ENCODE measurements at regions not wholly inside any gene's neighbourhood (a gene's known extent, or its start where the extent isn't known, plus 50 kb on each side); places are given as distances from the start of the nearest gene placed in this dataset.

- no peak for ATAC-seq
Observed at GRCh38 chr4:157574606-157575005, 354.1 kb downstream of the GRIA2 start.

GRCh38 chr4:157572951-157573350 is 352.4 kb downstream of the GRIA2 start:
- DNase-seq (ENCODE audit: low spot score), result no peak
- no peak for ATAC-seq

More at GRCh38 chr4:157574606-157575005, 354.1 kb downstream of the GRIA2 start:
- no peak for DNase-seq (ENCODE audit: low spot score)

- ATAC-seq (no peak), DNase-seq (ENCODE audit: low spot score) (no peak)
Observed at GRCh38 chr4:157572284-157572683, 351.8 kb downstream of the GRIA2 start.

- ATAC-seq (no peak), DNase-seq (ENCODE audit: low spot score) (no peak)
Observed at GRCh38 chr4:157564771-157565170, 344.2 kb downstream of the GRIA2 start.

- no peak for ATAC-seq
- no peak for DNase-seq (ENCODE audit: low spot score)
Observed at GRCh38 chr4:157564218-157564617, 343.7 kb downstream of the GRIA2 start.

- DNase-seq (ENCODE audit: low spot score), result no peak
- ATAC-seq, result no peak
Observed at GRCh38 chr4:157558016-157558415, 337.5 kb downstream of the GRIA2 start.

- ATAC-seq, result no peak
- DNase-seq (ENCODE audit: low spot score), result no peak
Observed at GRCh38 chr4:157550028-157550427, 329.5 kb downstream of the GRIA2 start.

- no peak for ATAC-seq
Observed at GRCh38 chr4:157527954-157528353, 307.4 kb downstream of the GRIA2 start.

GRCh38 chr4:157521906-157522305 is 301.4 kb downstream of the GRIA2 start:
- ATAC-seq (no peak), DNase-seq (ENCODE audit: low spot score) (no peak)

More at GRCh38 chr4:157527954-157528353, 307.4 kb downstream of the GRIA2 start:
- DNase-seq (ENCODE audit: low spot score), result no peak

GRCh38 chr4:157514711-157515110 is 294.2 kb downstream of the GRIA2 start:
- no peak for ATAC-seq
- no peak for DNase-seq (ENCODE audit: low spot score)

GRCh38 chr4:157509341-157509740 is 288.8 kb downstream of the GRIA2 start:
- ATAC-seq, result no peak

GRCh38 chr4:157502656-157503055 is 282.1 kb downstream of the GRIA2 start:
- no peak for ATAC-seq
- DNase-seq (ENCODE audit: low spot score), result no peak

More at GRCh38 chr4:157509341-157509740, 288.8 kb downstream of the GRIA2 start:
- DNase-seq (ENCODE audit: low spot score), result no peak

GRCh38 chr4:157459785-157460184 is 239.3 kb downstream of the GRIA2 start:
- DNase-seq (ENCODE audit: low spot score) (no peak), ATAC-seq (no peak)

- no peak for DNase-seq (ENCODE audit: low spot score)
- no peak for ATAC-seq
Observed at GRCh38 chr4:157447195-157447594, 226.7 kb downstream of the GRIA2 start.

GRCh38 chr4:157444014-157444413 is 223.5 kb downstream of the GRIA2 start:
- DNase-seq (ENCODE audit: low spot score) (no peak), ATAC-seq (no peak)

GRCh38 chr4:157443537-157443936 is 223.0 kb downstream of the GRIA2 start:
- ATAC-seq (no peak), DNase-seq (ENCODE audit: low spot score) (no peak)

GRCh38 chr4:157425897-157426296 is 205.4 kb downstream of the GRIA2 start:
- DNase-seq (ENCODE audit: low spot score) (no peak), ATAC-seq (no peak)

- ATAC-seq, result no peak
- DNase-seq (ENCODE audit: low spot score), result no peak
Observed at GRCh38 chr4:157423526-157424020, 203.0 kb downstream of the GRIA2 start.

- ATAC-seq, result no peak
- no peak for DNase-seq (ENCODE audit: low spot score)
Observed at GRCh38 chr4:157421365-157421764, 200.8 kb downstream of the GRIA2 start.
